ENCODE measurements at regions not wholly inside any gene's neighbourhood (a gene's known extent, or its start where the extent isn't known, plus 50 kb on each side); places are given as distances from the start of the nearest gene placed in this dataset.

DNA sequence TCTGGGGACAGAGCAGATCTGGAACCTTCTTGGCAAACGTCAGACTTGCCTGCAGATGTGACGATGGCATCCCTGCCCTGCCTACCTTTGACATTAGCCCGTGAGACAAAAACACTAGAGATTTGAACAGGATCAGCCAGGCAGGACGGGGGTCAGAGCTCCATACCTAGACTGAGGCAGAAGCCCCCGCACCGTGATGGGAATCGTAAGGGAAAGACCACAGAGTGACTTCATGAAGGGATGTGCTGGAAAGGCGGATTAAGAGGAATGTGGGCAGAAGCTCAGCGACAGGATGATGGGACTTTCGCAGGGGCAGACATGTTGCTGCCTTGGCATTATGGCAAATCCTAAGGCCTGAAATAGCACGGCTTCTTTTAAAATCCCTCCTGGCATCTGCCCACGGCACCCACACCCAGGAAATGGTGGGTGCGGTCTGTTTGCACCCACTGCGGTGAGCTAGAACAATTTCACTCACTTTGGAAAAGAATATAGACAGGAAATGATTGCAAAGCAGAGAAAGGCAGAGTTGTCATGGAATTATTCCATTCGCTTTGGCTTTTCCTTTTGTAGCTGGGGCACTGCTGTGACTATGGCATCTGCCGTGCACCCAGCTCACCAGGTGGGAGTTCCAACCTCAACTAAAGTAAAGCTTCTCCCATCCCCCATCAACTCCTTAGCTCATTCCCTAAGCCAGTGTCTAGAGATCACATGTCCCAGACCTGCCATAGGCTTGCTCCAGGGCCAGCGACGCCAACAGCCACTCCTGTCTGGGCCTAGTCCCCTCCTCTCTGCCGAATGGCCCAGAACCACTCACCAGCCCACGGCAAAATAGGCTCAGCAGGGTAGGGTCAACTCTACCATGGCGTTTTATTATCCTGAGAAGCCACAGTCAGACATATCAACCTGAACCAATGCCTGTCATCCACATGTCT lies 112.7 kb upstream of the NPAS2 start:
- TF ChIP-seq, protein P1, sequence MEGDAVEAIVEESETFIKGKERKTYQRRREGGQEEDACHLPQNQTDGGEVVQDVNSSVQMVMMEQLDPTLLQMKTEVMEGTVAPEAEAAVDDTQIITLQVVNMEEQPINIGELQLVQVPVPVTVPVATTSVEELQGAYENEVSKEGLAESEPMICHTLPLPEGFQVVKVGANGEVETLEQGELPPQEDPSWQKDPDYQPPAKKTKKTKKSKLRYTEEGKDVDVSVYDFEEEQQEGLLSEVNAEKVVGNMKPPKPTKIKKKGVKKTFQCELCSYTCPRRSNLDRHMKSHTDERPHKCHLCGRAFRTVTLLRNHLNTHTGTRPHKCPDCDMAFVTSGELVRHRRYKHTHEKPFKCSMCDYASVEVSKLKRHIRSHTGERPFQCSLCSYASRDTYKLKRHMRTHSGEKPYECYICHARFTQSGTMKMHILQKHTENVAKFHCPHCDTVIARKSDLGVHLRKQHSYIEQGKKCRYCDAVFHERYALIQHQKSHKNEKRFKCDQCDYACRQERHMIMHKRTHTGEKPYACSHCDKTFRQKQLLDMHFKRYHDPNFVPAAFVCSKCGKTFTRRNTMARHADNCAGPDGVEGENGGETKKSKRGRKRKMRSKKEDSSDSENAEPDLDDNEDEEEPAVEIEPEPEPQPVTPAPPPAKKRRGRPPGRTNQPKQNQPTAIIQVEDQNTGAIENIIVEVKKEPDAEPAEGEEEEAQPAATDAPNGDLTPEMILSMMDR (IDR thresholded peaks at IDR 0.05; ENCODE audit: insufficient read depth, low read depth, low read length): no peak
- no peak for TF ChIP-seq EZH2 (IDR thresholded peaks at IDR 0.05; ENCODE audit: insufficient read depth, low read length)
